Endodermal cell (in vitro differentiated cells): ENCODE measurements at regions not wholly inside any gene's neighbourhood (a gene's known extent, or its start where the extent isn't known, plus 50 kb on each side); places are given as distances from the start of the nearest gene placed in this dataset.

ENCODE experiments used
- DNase-seq: peaks from one replicate; pipeline ENCODE4 v3.0.0-alpha.2; 2017
- H3K27ac ChIP-seq: 2 replicates; pipeline ENCODE4 v1.5.1; 2013; ENCODE audit warnings: mild to moderate bottlenecking, low read depth, low read length, moderate library complexity
- H3K27me3 ChIP-seq: 2 replicates; pipeline ENCODE4 v1.6.1; 2013; ENCODE audit warnings: mild to moderate bottlenecking, low read length, moderate library complexity; ENCODE audit not compliant: insufficient read depth, control insufficient read depth, poor library complexity, severe bottlenecking
- H3K36me3 ChIP-seq: 2 replicates; pipeline ENCODE4 v1.7.0; 2013; ENCODE audit warnings: mild to moderate bottlenecking, low read length, moderate library complexity; ENCODE audit not compliant: control insufficient read depth, insufficient read depth
- H3K4me1 ChIP-seq: one replicate; pipeline ENCODE4 v1.7.0; 2013; ENCODE audit warnings: low read length; ENCODE audit not compliant: control insufficient read depth, insufficient read depth
- H3K4me3 ChIP-seq: 2 replicates; pipeline ENCODE4 v1.5.1; 2013; ENCODE audit warnings: mild to moderate bottlenecking, low read length, moderate library complexity
- H3K9ac ChIP-seq: 2 replicates; pipeline ENCODE4 v1.6.1; 2013; ENCODE audit warnings: mild to moderate bottlenecking, low read length, moderate library complexity; ENCODE audit not compliant: poor library complexity, severe bottlenecking; ENCODE audit errors: extremely low read depth
- H3K9me3 ChIP-seq: 2 replicates; pipeline ENCODE4 v1.6.1; 2013; ENCODE audit warnings: mild to moderate bottlenecking, low read length, moderate library complexity; ENCODE audit not compliant: control insufficient read depth
- H3K27ac Mint-ChIP-seq: 2 replicates; pipeline ENCODE4 v1.8.0; 2020; ENCODE audit warnings: mixed read lengths
- H3K27me3 Mint-ChIP-seq: 2 replicates; pipeline ENCODE4 v1.8.0; 2021; ENCODE audit warnings: mild to moderate bottlenecking, mixed read lengths; ENCODE audit not compliant: insufficient read depth
- H3K36me3 Mint-ChIP-seq: 2 replicates; pipeline ENCODE4 v1.8.0; 2020; ENCODE audit warnings: low read depth, mixed read lengths
- H3K4me1 Mint-ChIP-seq: 2 replicates; pipeline ENCODE4 v1.8.0; 2020; ENCODE audit warnings: mixed read lengths
- H3K4me3 Mint-ChIP-seq: 2 replicates; pipeline ENCODE4 v1.8.0; 2020; ENCODE audit warnings: mild to moderate bottlenecking, moderate library complexity, mixed read lengths
- H3K9me3 Mint-ChIP-seq: 2 replicates; pipeline ENCODE4 v1.8.0; 2020; ENCODE audit warnings: mild to moderate bottlenecking, mixed read lengths
- CTCF ChIP-seq: fragments of 200-600 bp; sonication (generic); conservative IDR thresholded peaks from 2 replicates; pipeline ENCODE4 v1.5.0; 2021; ENCODE audit warnings: antibody characterized with exemption, mild to moderate bottlenecking
- WGBS, 2 experiments: methylation state at CpG; one replicate each; pipeline versions ENCODE4 v1.1.5 to v1.1.7; 2013; ENCODE audit warnings: missing lambda C conversion rate in 2 of 2, mixed read lengths in 1 of 2; ENCODE audit not compliant: insufficient coverage in 1 of 2, insufficient read length in 1 of 2; 5-methylcytosine and 5-hydroxymethylcytosine counted together

GRCh38 chr12:92614502-92614901, 88.3 kb upstream of the PLEKHG7 start:
- no peak for TF ChIP-seq CTCF
- no peak overlapping the region for H3K27ac Mint-ChIP-seq

GRCh38 chr12:92614001-92614400, 88.8 kb upstream of the PLEKHG7 start:
- no peaks in the 10 kb centered on the region for H3K9me3 ChIP-seq
- no peaks in the 10 kb centered on the region for H3K36me3 Mint-ChIP-seq
- no peak overlapping the region for H3K9ac ChIP-seq
- no peaks in the 10 kb centered on the region for H3K4me1 Mint-ChIP-seq
- no peaks in the 10 kb centered on the region for H3K36me3 ChIP-seq
- no peak overlapping the region for H3K27ac Mint-ChIP-seq
- DNase-seq: no peak
- no peak overlapping the region for H3K27ac ChIP-seq
- no peaks in the 10 kb centered on the region for H3K4me1 ChIP-seq
- WGBS, 2 experiments: 96% methylated on average over 1 of the region's 2 CpGs; no CpG with 5 or more reads in 1 of the 2 experiments
- H3K27me3 Mint-ChIP-seq: peaks cover 1% of the 10 kb centered on the region
- TF ChIP-seq CTCF: no peak
- no peaks in the 10 kb centered on the region for H3K9me3 Mint-ChIP-seq
- H3K27me3 ChIP-seq: peaks cover 4% of the 10 kb centered on the region
- H3K4me3 ChIP-seq: no peak overlapping the region
- H3K4me3 Mint-ChIP-seq: no peak overlapping the region

More at GRCh38 chr12:92614502-92614901, 88.3 kb upstream of the PLEKHG7 start:
- H3K4me3 Mint-ChIP-seq: no peak overlapping the region
- peaks cover 4% of the 10 kb centered on the region for H3K27me3 Mint-ChIP-seq
- H3K36me3 ChIP-seq: no peaks in the 10 kb centered on the region
- WGBS, 2 experiments: 93 to 98% methylated on average over 4 of the region's 4 CpGs
- no peak overlapping the region for H3K4me3 ChIP-seq
- H3K9ac ChIP-seq: no peak overlapping the region
- DNase-seq: no peak
- H3K9me3 ChIP-seq: no peaks in the 10 kb centered on the region
- H3K4me1 ChIP-seq: no peaks in the 10 kb centered on the region
- H3K4me1 Mint-ChIP-seq: no peaks in the 10 kb centered on the region
- peaks cover 6% of the 10 kb centered on the region for H3K27me3 ChIP-seq
- no peak overlapping the region for H3K27ac ChIP-seq
- H3K36me3 Mint-ChIP-seq: no peaks in the 10 kb centered on the region
- H3K9me3 Mint-ChIP-seq: no peaks in the 10 kb centered on the region

GRCh38 chr12:92612611-92613010, 90.2 kb upstream of the PLEKHG7 start:
- H3K27ac Mint-ChIP-seq: no peak overlapping the region
- no peaks in the 10 kb centered on the region for H3K9me3 Mint-ChIP-seq
- H3K9ac ChIP-seq: no peak overlapping the region
- no peak overlapping the region for H3K4me3 ChIP-seq
- peaks cover 3% of the 10 kb centered on the region for H3K4me1 Mint-ChIP-seq
- no peak overlapping the region for H3K4me3 Mint-ChIP-seq
- TF ChIP-seq CTCF: no peak
- no peaks in the 10 kb centered on the region for H3K27me3 ChIP-seq
- no peaks in the 10 kb centered on the region for H3K4me1 ChIP-seq
- H3K27me3 Mint-ChIP-seq: no peaks in the 10 kb centered on the region
- no peaks in the 10 kb centered on the region for H3K9me3 ChIP-seq
- no peak for DNase-seq
- no peaks in the 10 kb centered on the region for H3K36me3 ChIP-seq
- H3K27ac ChIP-seq: no peak overlapping the region
- no peaks in the 10 kb centered on the region for H3K36me3 Mint-ChIP-seq
- 98 to 100% methylated on average over 1 to 2 of the region's 2 CpGs for WGBS, 2 experiments
